ENCODE measurements at regions not wholly inside any gene's neighbourhood (a gene's known extent, or its start where the extent isn't known, plus 50 kb on each side); places are given as distances from the start of the nearest gene placed in this dataset.

GRCh38 chr13:76637641-76638141 is 248.5 kb downstream of the KCTD12 start:
- H3K27me3 ChIP-seq: no peaks in the 10 kb centered on the region
- no peaks in the 10 kb centered on the region for H3K4me1 ChIP-seq
- H3K4me3 ChIP-seq: no peak overlapping the region
- intact Hi-C loops (cut with DNase I): no loop called here
- ATAC-seq (no peak), DNase-seq (no peak)
- H3K36me3 ChIP-seq: no peaks in the 10 kb centered on the region
- H3K27ac ChIP-seq: no peak overlapping the region
- no peak for TF ChIP-seq CTCF (IDR thresholded peaks at IDR 0.05)
- H3K9me3 ChIP-seq: no peaks in the 10 kb centered on the region

GRCh38 chr13:76636829-76637228 is 249.4 kb downstream of the KCTD12 start:
- ATAC-seq: no peak
- no peak for TF ChIP-seq CTCF (IDR thresholded peaks at IDR 0.05)
- Histone ChIP-seq H3K36me3 (no peaks in the 10 kb centered on the region), H3K27me3 (no peaks in the 10 kb centered on the region), H3K4me1 (no peaks in the 10 kb centered on the region), H3K4me3 (no peak overlapping the region), H3K27ac (no peak overlapping the region), H3K9me3 (no peaks in the 10 kb centered on the region)
- DNase-seq: no peak
- intact Hi-C loops (cut with DNase I): no loop called here

GRCh38 chr13:76635232-76636230 is 250.7 kb downstream of the KCTD12 start:
- Histone ChIP-seq H3K4me1 (no peaks in the 10 kb centered on the region), H3K27ac (no peak overlapping the region), H3K27me3 (no peaks in the 10 kb centered on the region), H3K9me3 (no peaks in the 10 kb centered on the region), H3K36me3 (no peaks in the 10 kb centered on the region), H3K4me3 (no peak overlapping the region)
- no peak for DNase-seq
- TF ChIP-seq CTCF (IDR thresholded peaks at IDR 0.05): no peak
- intact Hi-C loops (cut with DNase I): no loop called here
- ATAC-seq: no peak

- no peak for ATAC-seq
- no peak for DNase-seq
- no peak overlapping the region for H3K4me3 ChIP-seq
- no peak for TF ChIP-seq CTCF (IDR thresholded peaks at IDR 0.05)
- no peaks in the 10 kb centered on the region for H3K36me3 ChIP-seq
- no peaks in the 10 kb centered on the region for H3K27me3 ChIP-seq
- intact Hi-C loops (cut with DNase I): no loop called here
- no peak overlapping the region for H3K27ac ChIP-seq
- H3K9me3 ChIP-seq: no peaks in the 10 kb centered on the region
- H3K4me1 ChIP-seq: no peaks in the 10 kb centered on the region
Observed at GRCh38 chr13:76634431-76635191, 251.6 kb downstream of the KCTD12 start.

GRCh38 chr13:76632401-76633044 is 253.7 kb downstream of the KCTD12 start:
- no peaks in the 10 kb centered on the region for H3K9me3 ChIP-seq
- no peak for DNase-seq
- no peak overlapping the region for H3K27ac ChIP-seq
- intact Hi-C loops (cut with DNase I): no loop called here
- H3K4me1 ChIP-seq: no peaks in the 10 kb centered on the region
- peak; percentile 48 for ATAC-seq
- no peaks in the 10 kb centered on the region for H3K36me3 ChIP-seq
- no peaks in the 10 kb centered on the region for H3K27me3 ChIP-seq
- no peak for TF ChIP-seq CTCF (IDR thresholded peaks at IDR 0.05)
- H3K4me3 ChIP-seq: no peak overlapping the region
